ENCODE measurements at regions not wholly inside any gene's neighbourhood (a gene's known extent, or its start where the extent isn't known, plus 50 kb on each side); places are given as distances from the start of the nearest gene placed in this dataset.

- TF ChIP-seq CTCF (IDR thresholded peaks at IDR 0.05) (no peak), POLR2A (IDR thresholded peaks at IDR 0.05) (no peak)
Measured at GRCh38 chr12:126862500-126862899, 1404.5 kb upstream of the TMEM132C start.
